ENCODE measurements at regions not wholly inside any gene's neighbourhood (a gene's known extent, or its start where the extent isn't known, plus 50 kb on each side); places are given as distances from the start of the nearest gene placed in this dataset.
"Not testable (repeated sequence)": the region's sequence is repeated elsewhere in the genome, so short reads cannot be mapped to it uniquely, and the experiment has no call there.

GRCh38 chr2:219733746-219734145, 106.3 kb downstream of the SLC4A3 start:
- Mint-ChIP-seq H3K36me3 (ENCODE audit: insufficient read depth) (no peaks in the 10 kb centered on the region), H3K27ac (ENCODE audit: low read depth) (no peak overlapping the region), H3K27me3 (peaks cover 60% of the 10 kb centered on the region), H3K4me3 (no peak overlapping the region), H3K4me1 (no peaks in the 10 kb centered on the region), H3K9me3 (no peaks in the 10 kb centered on the region)
- ATAC-seq (replicated peaks; ENCODE audit: extremely low read depth, poor library complexity, severe bottlenecking) (no peak), DNase-seq (ENCODE audit: low spot score in 2 of 2) (no peak)

- Mint-ChIP-seq H3K36me3 (ENCODE audit: insufficient read depth) (no peaks in the 10 kb centered on the region), H3K27me3 (peaks cover 73% of the 10 kb centered on the region), H3K4me1 (no peaks in the 10 kb centered on the region), H3K27ac (ENCODE audit: low read depth) (no peak overlapping the region), H3K9me3 (no peaks in the 10 kb centered on the region), H3K4me3 (no peak overlapping the region)
- ATAC-seq (replicated peaks; ENCODE audit: extremely low read depth, poor library complexity, severe bottlenecking), result no peak
- DNase-seq (ENCODE audit: low spot score in 2 of 2), result no peak
Observed at GRCh38 chr2:219736209-219736608, 108.8 kb downstream of the SLC4A3 start.

- no peak for ATAC-seq (replicated peaks; ENCODE audit: extremely low read depth, poor library complexity, severe bottlenecking)
- Mint-ChIP-seq H3K27me3 (peaks cover 66% of the 10 kb centered on the region), H3K27ac (ENCODE audit: low read depth) (no peak overlapping the region), H3K36me3 (ENCODE audit: insufficient read depth) (no peaks in the 10 kb centered on the region), H3K4me3 (no peak overlapping the region), H3K9me3 (no peaks in the 10 kb centered on the region), H3K4me1 (no peaks in the 10 kb centered on the region)
- DNase-seq (ENCODE audit: low spot score in 2 of 2), result no peak
Observed at GRCh38 chr2:219737270-219737691, 109.9 kb downstream of the SLC4A3 start.

GRCh38 chr2:219739066-219739465, 111.6 kb downstream of the SLC4A3 start:
- ATAC-seq (replicated peaks; ENCODE audit: extremely low read depth, poor library complexity, severe bottlenecking) (no peak), DNase-seq (ENCODE audit: low spot score in 2 of 2) (no peak)
- no peak overlapping the region for H3K4me3 Mint-ChIP-seq
- H3K9me3 Mint-ChIP-seq, result no peaks in the 10 kb centered on the region
- no peaks in the 10 kb centered on the region for H3K4me1 Mint-ChIP-seq
- peaks cover 52% of the 10 kb centered on the region for H3K27me3 Mint-ChIP-seq
- no peaks in the 10 kb centered on the region for H3K36me3 Mint-ChIP-seq (ENCODE audit: insufficient read depth)
- no peak overlapping the region for H3K27ac Mint-ChIP-seq (ENCODE audit: low read depth)

GRCh38 chr2:219739866-219740440, 112.5 kb downstream of the SLC4A3 start:
- Mint-ChIP-seq H3K4me1 (no peaks in the 10 kb centered on the region), H3K27ac (ENCODE audit: low read depth) (no peak overlapping the region), H3K9me3 (no peaks in the 10 kb centered on the region), H3K36me3 (ENCODE audit: insufficient read depth) (no peaks in the 10 kb centered on the region), H3K27me3 (peaks cover 50% of the 10 kb centered on the region), H3K4me3 (no peak overlapping the region)
- ATAC-seq (replicated peaks; ENCODE audit: extremely low read depth, poor library complexity, severe bottlenecking), result no peak
- no peak for DNase-seq (ENCODE audit: low spot score in 2 of 2)

GRCh38 chr2:219743548-219743947, 116.1 kb downstream of the SLC4A3 start:
- H3K9me3 Mint-ChIP-seq, result no peaks in the 10 kb centered on the region
- H3K27me3 Mint-ChIP-seq, result peaks cover 15% of the 10 kb centered on the region
- no peak overlapping the region for H3K27ac Mint-ChIP-seq (ENCODE audit: low read depth)
- H3K36me3 Mint-ChIP-seq (ENCODE audit: insufficient read depth), result no peaks in the 10 kb centered on the region
- no peak overlapping the region for H3K4me3 Mint-ChIP-seq
- no peak for DNase-seq (ENCODE audit: low spot score in 2 of 2)
- no peaks in the 10 kb centered on the region for H3K4me1 Mint-ChIP-seq
- no peak for ATAC-seq (replicated peaks; ENCODE audit: extremely low read depth, poor library complexity, severe bottlenecking)

- Mint-ChIP-seq H3K36me3 (ENCODE audit: insufficient read depth) (peaks cover under 1% of the 10 kb centered on the region), H3K27me3 (peaks cover 10% of the 10 kb centered on the region), H3K4me3 (no peak overlapping the region), H3K4me1 (no peaks in the 10 kb centered on the region), H3K27ac (ENCODE audit: low read depth) (no peak overlapping the region), H3K9me3 (no peaks in the 10 kb centered on the region)
- DNase-seq (ENCODE audit: low spot score in 2 of 2), result no peak
- ATAC-seq (replicated peaks; ENCODE audit: extremely low read depth, poor library complexity, severe bottlenecking), result no peak
Observed at GRCh38 chr2:219744066-219744465, 116.6 kb downstream of the SLC4A3 start.

GRCh38 chr2:219744600-219744999, 117.2 kb downstream of the SLC4A3 start:
- Mint-ChIP-seq H3K4me3 (no peak overlapping the region), H3K9me3 (no peaks in the 10 kb centered on the region), H3K27ac (ENCODE audit: low read depth) (no peak overlapping the region), H3K4me1 (no peaks in the 10 kb centered on the region), H3K27me3 (peaks cover 5% of the 10 kb centered on the region), H3K36me3 (ENCODE audit: insufficient read depth) (peaks cover 2% of the 10 kb centered on the region)
- DNase-seq (ENCODE audit: low spot score in 2 of 2), result no peak
- no peak for ATAC-seq (replicated peaks; ENCODE audit: extremely low read depth, poor library complexity, severe bottlenecking)

GRCh38 chr2:219747637-219748036, 120.2 kb downstream of the SLC4A3 start:
- H3K27ac Mint-ChIP-seq (ENCODE audit: low read depth), result no peak overlapping the region
- no peaks in the 10 kb centered on the region for H3K9me3 Mint-ChIP-seq
- H3K4me3 Mint-ChIP-seq, result no peak overlapping the region
- DNase-seq (ENCODE audit: low spot score in 2 of 2) (no peak), ATAC-seq (replicated peaks; ENCODE audit: extremely low read depth, poor library complexity, severe bottlenecking) (no peak)
- H3K27me3 Mint-ChIP-seq, result no peaks in the 10 kb centered on the region
- peaks cover 2% of the 10 kb centered on the region for H3K36me3 Mint-ChIP-seq (ENCODE audit: insufficient read depth)
- no peaks in the 10 kb centered on the region for H3K4me1 Mint-ChIP-seq

- H3K27me3 Mint-ChIP-seq, result no peaks in the 10 kb centered on the region
- no peak for ATAC-seq (replicated peaks; ENCODE audit: extremely low read depth, poor library complexity, severe bottlenecking)
- peaks cover 2% of the 10 kb centered on the region for H3K36me3 Mint-ChIP-seq (ENCODE audit: insufficient read depth)
- no peaks in the 10 kb centered on the region for H3K4me1 Mint-ChIP-seq
- H3K4me3 Mint-ChIP-seq, result no peak overlapping the region
- H3K9me3 Mint-ChIP-seq, result no peaks in the 10 kb centered on the region
- H3K27ac Mint-ChIP-seq (ENCODE audit: low read depth), result no peak overlapping the region
- DNase-seq (ENCODE audit: low spot score in 2 of 2), result no peak
Observed at GRCh38 chr2:219748671-219749570, 121.5 kb downstream of the SLC4A3 start.

- not testable (repeated sequence) for H3K36me3 Mint-ChIP-seq (ENCODE audit: insufficient read depth); ATAC-seq (replicated peaks; ENCODE audit: extremely low read depth, poor library complexity, severe bottlenecking); H3K27ac Mint-ChIP-seq (ENCODE audit: low read depth); H3K9me3 Mint-ChIP-seq; H3K4me3 Mint-ChIP-seq; H3K4me1 Mint-ChIP-seq; DNase-seq (ENCODE audit: low spot score in 2 of 2)
- H3K27me3 Mint-ChIP-seq, result peaks cover 21% of the 10 kb centered on the region
Observed at GRCh38 chr2:219751121-219751520, 123.7 kb downstream of the SLC4A3 start.

- no peak for ATAC-seq (replicated peaks; ENCODE audit: extremely low read depth, poor library complexity, severe bottlenecking)
Observed at GRCh38 chr2:219752726-219753125, 125.3 kb downstream of the SLC4A3 start.

More at GRCh38 chr2:219752726-219753125, 125.3 kb downstream of the SLC4A3 start:
- Mint-ChIP-seq H3K27ac (ENCODE audit: low read depth) (no peak overlapping the region), H3K36me3 (ENCODE audit: insufficient read depth) (peaks cover 2% of the 10 kb centered on the region), H3K4me1 (no peaks in the 10 kb centered on the region), H3K4me3 (no peak overlapping the region), H3K9me3 (peaks cover 9% of the 10 kb centered on the region), H3K27me3 (peaks cover 33% of the 10 kb centered on the region)
- no peak for DNase-seq (ENCODE audit: low spot score in 2 of 2)

All from central memory CD8-positive, alpha-beta T cell (primary cell).